H1 (cell line): ENCODE measurements at regions not wholly inside any gene's neighbourhood (a gene's known extent, or its start where the extent isn't known, plus 50 kb on each side); places are given as distances from the start of the nearest gene placed in this dataset.

Experiments used
- CTCF ChIA-PET: fragments of 300-600 bp; sonication (Branson Sonifier 250); formaldehyde crosslinking; loops from one replicate; lab custom pipeline; 2021; ENCODE audit not compliant: partially characterized antibody; lab: Charles Lee
- POLR2A ChIA-PET: fragments of 300-600 bp; sonication (Branson Sonifier 250); formaldehyde crosslinking; loops from one replicate; lab custom pipeline; 2021; ENCODE audit warnings: inconsistent platforms; ENCODE audit not compliant: partially characterized antibody; lab: Charles Lee
- DNase-seq, 2 experiments: peaks; one replicate each; pipeline versions ENCODE4 v3.0.0 to v3.0.0-alpha.2; 2010 to 2022; ENCODE audit warnings: low spot score in 2 of 2, low read depth in 1 of 2, mixed read lengths in 1 of 2
- FAIRE-seq: peaks from 2 replicates; lab custom pipeline; 2011; peaks lifted over from hg19 to GRCh38; lab: Jason Lieb, UNC
- H2AFZ ChIP-seq: 2 replicates; pipeline ENCODE4 v1.8.1; 2012; ENCODE audit warnings: low read length, inconsistent platforms
- H2AK5ac ChIP-seq: 2 replicates; pipeline ENCODE4 v1.6.1; 2013; ENCODE audit warnings: low read depth, low read length
- H2BK120ac ChIP-seq: replicated peaks from 2 replicates; pipeline ENCODE3; 2013; ENCODE audit warnings: low read depth, low read length, inconsistent platforms
- H2BK12ac ChIP-seq: 2 replicates; pipeline ENCODE4 v1.6.1; 2013; ENCODE audit warnings: low read depth, low read length
- H2BK15ac ChIP-seq: 2 replicates; pipeline ENCODE4 v1.6.1; 2013; ENCODE audit warnings: low read length
- H2BK20ac ChIP-seq: 2 replicates; pipeline ENCODE4 v1.6.1; 2013; ENCODE audit warnings: low read length
- H2BK5ac ChIP-seq: 2 replicates; pipeline ENCODE4 v1.6.1; 2013; ENCODE audit warnings: low read depth, low read length
- H3K14ac ChIP-seq: 2 replicates; pipeline ENCODE4 v1.6.1; 2013; ENCODE audit warnings: inconsistent platforms; ENCODE audit not compliant: insufficient read length
- H3K18ac ChIP-seq: 2 replicates; pipeline ENCODE4 v1.6.1; 2013; ENCODE audit warnings: low read length; ENCODE audit errors: extremely low read depth
- H3K23ac ChIP-seq: 2 replicates; pipeline ENCODE4 v1.6.1; 2013; ENCODE audit warnings: inconsistent platforms; ENCODE audit not compliant: insufficient read length
- H3K23me2 ChIP-seq: 2 replicates; pipeline ENCODE4 v1.6.1; 2013; ENCODE audit warnings: low read depth, low read length
- H3K27ac ChIP-seq: 2 replicates; pipeline ENCODE4 v1.6.1; 2011; ENCODE audit warnings: low read depth, low read length, inconsistent platforms
- H3K27me3 ChIP-seq, 4 experiments: replicated peaks in 1 of 4; 1 replicate in 1 of 4; 2 replicates in 3 of 4; pipeline versions ENCODE4 v1.6.1 to v1.8.1; 2011 to 2013; ENCODE audit warnings: low read length in 3 of 4, mild to moderate bottlenecking in 3 of 4, inconsistent platforms in 2 of 4, mixed read lengths in 2 of 4, moderate library complexity in 1 of 4; ENCODE audit not compliant: control insufficient read depth in 3 of 4, insufficient read depth in 3 of 4; ENCODE audit errors: extremely low read depth in 1 of 4
- H3K36me3 ChIP-seq, 4 experiments: 2 replicates each; pipeline versions ENCODE4 v1.6.1 to v1.8.1; 2011 to 2013; ENCODE audit warnings: mild to moderate bottlenecking in 4 of 4, low read length in 3 of 4, moderate library complexity in 2 of 4, control low read depth in 1 of 4, inconsistent platforms in 1 of 4; ENCODE audit not compliant: insufficient read depth in 4 of 4, control insufficient read depth in 2 of 4
- H3K4ac ChIP-seq: replicated peaks from 2 replicates; pipeline ENCODE3; 2013; ENCODE audit warnings: low read length, low read depth, mixed read lengths, inconsistent platforms; ENCODE audit not compliant: insufficient read length
- H3K4me1 ChIP-seq, 4 experiments: replicated peaks in 1 of 4; 1 replicate in 1 of 4; 2 replicates in 3 of 4; pipeline versions ENCODE4 v1.6.1 to v1.8.1; 2011 to 2013; ENCODE audit warnings: low read length in 3 of 4, inconsistent platforms in 2 of 4, mixed read lengths in 1 of 4; ENCODE audit not compliant: insufficient read depth in 4 of 4, control insufficient read depth in 3 of 4
- H3K4me2 ChIP-seq, 2 experiments: 2 replicates each; pipeline versions ENCODE4 v1.6.1 to v1.8.1; 2011 to 2013; ENCODE audit warnings: low read depth in 2 of 2, low read length in 2 of 2, control low read depth in 1 of 2, inconsistent platforms in 1 of 2, mild to moderate bottlenecking in 1 of 2; ENCODE audit not compliant: insufficient read depth in 1 of 2
- H3K4me3 ChIP-seq, 4 experiments: fragments of 200-600, 300-600 bp in 1 of 4; sonication (generic), shearing (Covaris generic), sonication (Bioruptor Twin) in 1 of 4; 2 replicates each; pipeline versions ENCODE4 v1.5.1 to v1.8.1; 2011 to 2016; ENCODE audit warnings: low read length in 4 of 4, low read depth in 3 of 4, control low read depth in 2 of 4, inconsistent platforms in 2 of 4, mild to moderate bottlenecking in 2 of 4, mixed read lengths in 1 of 4, moderate library complexity in 1 of 4; ENCODE audit not compliant: insufficient read depth in 2 of 4; ENCODE audit errors: extremely low read depth in 1 of 4
- H3K56ac ChIP-seq: replicated peaks from 2 replicates; pipeline ENCODE3; 2013; ENCODE audit warnings: low read depth, mild to moderate bottlenecking, mixed read lengths, low read length, inconsistent platforms; ENCODE audit not compliant: insufficient read length
- H3K79me1 ChIP-seq: 2 replicates; pipeline ENCODE4 v1.6.1; 2013; ENCODE audit warnings: low read depth, low read length, control low read depth
- H3K79me2 ChIP-seq, 2 experiments: 2 replicates each; pipeline versions ENCODE4 v1.6.1 to v1.8.1; 2012 to 2013; ENCODE audit warnings: low read length in 2 of 2, mild to moderate bottlenecking in 2 of 2, inconsistent platforms in 1 of 2; ENCODE audit not compliant: insufficient read depth in 2 of 2, control insufficient read depth in 1 of 2
- H3K9ac ChIP-seq, 4 experiments: replicated peaks in 1 of 4; 1 replicate in 1 of 4; 2 replicates in 3 of 4; pipeline versions ENCODE4 v1.6.1 to v1.8.1; 2011 to 2013; ENCODE audit warnings: low read depth in 3 of 4, low read length in 3 of 4, control low read depth in 2 of 4, mild to moderate bottlenecking in 2 of 4, moderate library complexity in 2 of 4, inconsistent platforms in 1 of 4; ENCODE audit errors: extremely low read depth in 1 of 4
- H3K9me3 ChIP-seq, 2 experiments: 2 replicates each; pipeline versions ENCODE4 v1.6.1 to v1.8.1; 2012 to 2013; ENCODE audit warnings: mild to moderate bottlenecking in 2 of 2, moderate library complexity in 2 of 2, control low read depth in 1 of 2, inconsistent platforms in 1 of 2, low read depth in 1 of 2, low read length in 1 of 2, mixed read lengths in 1 of 2; ENCODE audit not compliant: insufficient read depth in 2 of 2
- H4K20me1 ChIP-seq, 2 experiments: replicated peaks in 1 of 2; 2 replicates each; pipeline versions ENCODE3 to v1.8.1; 2011 to 2013; ENCODE audit warnings: inconsistent platforms in 2 of 2, low read length in 2 of 2, mild to moderate bottlenecking in 1 of 2; ENCODE audit not compliant: insufficient read depth in 2 of 2, control insufficient read depth in 1 of 2
- H4K5ac ChIP-seq: 2 replicates; pipeline ENCODE4 v1.6.1; 2013; ENCODE audit warnings: low read length, low read depth, mixed read lengths, inconsistent platforms; ENCODE audit not compliant: insufficient read length
- H4K8ac ChIP-seq: 2 replicates; pipeline ENCODE4 v1.8.0; 2013; ENCODE audit warnings: mild to moderate bottlenecking, moderate library complexity, low read length, inconsistent platforms; ENCODE audit not compliant: insufficient read depth; ENCODE audit errors: extremely low read depth
- H4K91ac ChIP-seq: replicated peaks from 2 replicates; pipeline ENCODE3; 2013; ENCODE audit warnings: low read length, mixed read lengths, inconsistent platforms; ENCODE audit not compliant: insufficient read length
- EGR1 ChIP-seq: IDR thresholded peaks from 2 replicates; pipeline ENCODE4 v1.6.1; 2011; ENCODE audit warnings: low read depth, low read length, borderline replicate concordance
- EP300 ChIP-seq, 2 experiments: IDR thresholded peaks; 1 replicate in 1 of 2; 2 replicates in 1 of 2; pipeline ENCODE4 v1.6.1; 2011 to 2012; ENCODE audit warnings: low read depth in 2 of 2, low read length in 2 of 2, mild to moderate bottlenecking in 2 of 2, borderline replicate concordance in 1 of 2, inconsistent platforms in 1 of 2, moderate library complexity in 1 of 2
- FOSL1 ChIP-seq: IDR thresholded peaks from 2 replicates; pipeline ENCODE4 v1.6.1; 2011; ENCODE audit warnings: mild to moderate bottlenecking, low read depth, low read length, moderate library complexity; ENCODE audit not compliant: insufficient read depth
- HDAC2 ChIP-seq, 2 experiments: fragments of 300-600 bp in 1 of 2; sonication (generic) in 1 of 2; IDR thresholded peaks; 2 replicates each; pipeline ENCODE4 v1.6.1; 2011 to 2012; ENCODE audit warnings: low read depth in 2 of 2, low read length in 2 of 2, mild to moderate bottlenecking in 2 of 2, moderate library complexity in 2 of 2, borderline replicate concordance in 1 of 2, inconsistent platforms in 1 of 2
- JUND ChIP-seq: IDR thresholded peaks from 2 replicates; pipeline ENCODE4 v1.6.1; 2011; ENCODE audit warnings: mild to moderate bottlenecking, improper control_type of control experiment, low read length
- SP4 ChIP-seq: IDR thresholded peaks from 2 replicates; pipeline ENCODE4 v1.6.1; 2012; ENCODE audit warnings: low read length, inconsistent platforms
- SRF ChIP-seq: IDR thresholded peaks from 2 replicates; pipeline ENCODE4 v1.6.1; 2011; ENCODE audit warnings: mild to moderate bottlenecking, low read depth, low read length, moderate library complexity
- SUZ12 ChIP-seq: fragments of 200-600 bp; sonication (generic); IDR thresholded peaks from 2 replicates; pipeline ENCODE4 v1.6.1; 2012; ENCODE audit warnings: mild to moderate bottlenecking, inconsistent platforms, low read length, moderate library complexity, mixed read lengths
- TEAD4 ChIP-seq: IDR thresholded peaks from 2 replicates; pipeline ENCODE4 v1.6.1; 2012; ENCODE audit warnings: low read depth, low read length, inconsistent platforms, mixed read lengths
- WGBS, 2 experiments: shearing (Covaris generic) in 1 of 2; methylation state at CpG; one replicate each; pipeline versions ENCODE4 v1.1.6 to v1.1.7; 2013 to 2015; ENCODE audit warnings: low lambda C conversion rate in 2 of 2, mixed read lengths in 2 of 2, inconsistent platforms in 1 of 2, low coverage in 1 of 2, missing lambda C conversion rate in 1 of 2; ENCODE audit not compliant: insufficient replicate concordance in 2 of 2, insufficient coverage in 1 of 2, insufficient read length in 1 of 2; ENCODE audit errors: extremely low coverage in 1 of 2, missing lambda C conversion rate in 1 of 2; 5-methylcytosine and 5-hydroxymethylcytosine counted together

GRCh38 chr4:123731035-123731434, 334.4 kb downstream of the SPRY1 start:
- FAIRE-seq (no peak), DNase-seq (no peak)
- Histone ChIP-seq H3K27ac (no peak overlapping the region), H2BK5ac (no peak overlapping the region), H3K14ac (no peak overlapping the region), H4K5ac (no peak overlapping the region), H3K27me3 (no peaks in the 10 kb centered on the region), H3K56ac (no peak overlapping the region), H2BK20ac (no peak overlapping the region), H3K36me3 (no peaks in the 10 kb centered on the region), H2BK12ac (no peak overlapping the region), H3K4ac (no peak overlapping the region), H3K79me2 (no peaks in the 10 kb centered on the region), H3K18ac (no peak overlapping the region), H4K8ac (no peak overlapping the region), H3K79me1 (no peaks in the 10 kb centered on the region), H4K20me1 (no peaks in the 10 kb centered on the region), H2AK5ac (no peak overlapping the region), H2AFZ (no peak overlapping the region), H3K4me3 (no peak overlapping the region), H3K4me1 (no peaks in the 10 kb centered on the region), H2BK120ac (no peak overlapping the region), H3K9ac (no peak overlapping the region), H3K23me2 (no peaks in the 10 kb centered on the region), H4K91ac (no peak overlapping the region), H2BK15ac (no peak overlapping the region), H3K23ac (no peak overlapping the region), H3K9me3 (0 out of 4 replicates have a peak, but pooled peaks cover 0 to 3% of the 10 kb centered on the region in 2 experiments), H3K4me2 (no peak overlapping the region)
- TF ChIP-seq SUZ12 (no peak), SRF (no peak), SP4 (no peak), EGR1 (no peak), FOSL1 (no peak), TEAD4 (no peak), JUND (no peak), HDAC2 (IDR thresholded peaks at IDR 0.05; ENCODE audit: borderline replicate concordance in 1 of 2, low read depth in 2 of 2, low read length in 2 of 2) (no peak), EP300 (IDR thresholded peaks at IDR 0.05; ENCODE audit: borderline replicate concordance in 1 of 2, low read depth in 2 of 2, low read length in 2 of 2) (no peak)
- POLR2A ChIA-PET = no interaction called here
- WGBS, 2 experiments = 8% methylated on average over 1 of the region's 1 CpG; no CpG with 5 or more reads in 1 of the 2 experiments
- CTCF ChIA-PET = no interaction called here
